Right lobe of liver (tissue), 6 donors: ENCODE measurements at regions not wholly inside any gene's neighbourhood (a gene's known extent, or its start where the extent isn't known, plus 50 kb on each side); places are given as distances from the start of the nearest gene placed in this dataset.

Source experiments
- ATAC-seq, 4 donors: fragments of 200-7000 bp; cut with Tn5 transposase; one replicate each; pipeline ENCODE4 v1.9.1; 2020; ENCODE audit warnings: mild to moderate bottlenecking in 4 of 4, moderate library complexity in 4 of 4
- DNase-seq, 3 donors: peaks; one replicate each; pipeline ENCODE4 v3.0.0-alpha.2; 2020
- H3K27ac ChIP-seq, 3 donors: fragments of 200-600 bp; one replicate each; pipeline ENCODE4 v1.8.0; 2022
- H3K27me3 ChIP-seq, 2 donors: fragments of 200-600 bp; one replicate each; pipeline ENCODE4 v1.8.0; 2022
- H3K36me3 ChIP-seq, 4 donors: fragments of 200-600 bp; sonication (generic) in 1 of 4; one replicate each; pipeline versions ENCODE4 v1.5.1 to v1.8.0; 2017 to 2022; ENCODE audit warnings: control low read depth in 1 of 4
- H3K4me1 ChIP-seq, 4 donors: fragments of 200-600 bp; sonication (generic) in 1 of 4; one replicate each; pipeline versions ENCODE4 v1.5.1 to v1.8.0; 2017 to 2022; ENCODE audit warnings: control low read depth in 1 of 4
- H3K4me3 ChIP-seq, 3 donors: fragments of 200-600 bp; one replicate each; pipeline ENCODE4 v1.8.0; 2022
- H3K9me3 ChIP-seq, 4 donors: fragments of 200-600 bp; sonication (generic) in 1 of 4; one replicate each; pipeline versions ENCODE4 v1.5.1 to v1.8.0; 2017 to 2022; ENCODE audit warnings: control low read depth in 1 of 4
- POLR2A ChIP-seq: fragments of 450-650 bp; IDR thresholded peaks from one replicate; pipeline ENCODE4 v1.6.1; 2017; ENCODE audit warnings: antibody characterized with exemption, mild to moderate bottlenecking
- WGBS: methylation state at CpG from one replicate; pipeline ENCODE4 v1.1.6; 2018; ENCODE audit warnings: low coverage, low lambda C conversion rate; ENCODE audit not compliant: insufficient coverage; ENCODE audit errors: missing lambda C conversion rate; 5-methylcytosine and 5-hydroxymethylcytosine counted together
- intact Hi-C, 2 donors: fragments of 100-400 bp; cut with DNase I; formaldehyde crosslinking; loops; one replicate each; pipeline versions ENCODE4 v1.11.2 to v1.14.1; 2022
- TF ChIP-seq, protein P1 (sequence below), 4 donors: fragments of 200-600 bp in 3 of 4; fragments of 450-650 bp in 1 of 4; IDR thresholded peaks; one replicate each; pipeline versions ENCODE4 v1.5.1 to v1.8.0; 2016 to 2022; ENCODE audit warnings: antibody characterized with exemption in 4 of 4, mild to moderate bottlenecking in 2 of 4
- donor health status: DM: no; HTN: yes; CAD: no.
- donor health status: DM: no; HTN: no; CAD: no.
- donor health status: DM: no; HTN: no; CAD: no.
- donor health status: DM: no; HTN: yes; CAD: no.
- donor health status: DM: no; HTN: yes; CAD: no.

- intact Hi-C loops: no loop called here
- Histone ChIP-seq H3K36me3 (no peaks in the 10 kb centered on the region), H3K9me3 (no peaks in the 10 kb centered on the region), H3K27ac (no peak overlapping the region), H3K27me3 (no peaks in the 10 kb centered on the region), H3K4me3 (no peak overlapping the region), H3K4me1 (no peaks in the 10 kb centered on the region)
- DNase-seq (no peak), ATAC-seq (no peak)
- WGBS: 41% methylated on average over 4 of the region's 5 CpGs
- TF ChIP-seq POLR2A: no peak
- TF ChIP-seq, protein P1, sequence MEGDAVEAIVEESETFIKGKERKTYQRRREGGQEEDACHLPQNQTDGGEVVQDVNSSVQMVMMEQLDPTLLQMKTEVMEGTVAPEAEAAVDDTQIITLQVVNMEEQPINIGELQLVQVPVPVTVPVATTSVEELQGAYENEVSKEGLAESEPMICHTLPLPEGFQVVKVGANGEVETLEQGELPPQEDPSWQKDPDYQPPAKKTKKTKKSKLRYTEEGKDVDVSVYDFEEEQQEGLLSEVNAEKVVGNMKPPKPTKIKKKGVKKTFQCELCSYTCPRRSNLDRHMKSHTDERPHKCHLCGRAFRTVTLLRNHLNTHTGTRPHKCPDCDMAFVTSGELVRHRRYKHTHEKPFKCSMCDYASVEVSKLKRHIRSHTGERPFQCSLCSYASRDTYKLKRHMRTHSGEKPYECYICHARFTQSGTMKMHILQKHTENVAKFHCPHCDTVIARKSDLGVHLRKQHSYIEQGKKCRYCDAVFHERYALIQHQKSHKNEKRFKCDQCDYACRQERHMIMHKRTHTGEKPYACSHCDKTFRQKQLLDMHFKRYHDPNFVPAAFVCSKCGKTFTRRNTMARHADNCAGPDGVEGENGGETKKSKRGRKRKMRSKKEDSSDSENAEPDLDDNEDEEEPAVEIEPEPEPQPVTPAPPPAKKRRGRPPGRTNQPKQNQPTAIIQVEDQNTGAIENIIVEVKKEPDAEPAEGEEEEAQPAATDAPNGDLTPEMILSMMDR (IDR thresholded peaks at IDR 0.05): no peak
Observed at GRCh38 chr4:54586320-54586955, 71.3 kb upstream of the KIT start.

GRCh38 chr4:54587107-54587891 lies 70.5 kb upstream of the KIT start:
- no peaks in the 10 kb centered on the region for H3K27me3 ChIP-seq
- no peaks in the 10 kb centered on the region for H3K9me3 ChIP-seq
- intact Hi-C loops: no loop called here
- TF ChIP-seq POLR2A: no peak
- TF ChIP-seq, protein P1 (IDR thresholded peaks at IDR 0.05): no peak
- H3K4me1 ChIP-seq: no peaks in the 10 kb centered on the region
- H3K36me3 ChIP-seq: no peaks in the 10 kb centered on the region
- H3K4me3 ChIP-seq: no peak overlapping the region
- DNase-seq (no peak), ATAC-seq (no peak)
- 61% methylated on average over 2 of the region's 2 CpGs for WGBS
- no peak overlapping the region for H3K27ac ChIP-seq

DNA sequence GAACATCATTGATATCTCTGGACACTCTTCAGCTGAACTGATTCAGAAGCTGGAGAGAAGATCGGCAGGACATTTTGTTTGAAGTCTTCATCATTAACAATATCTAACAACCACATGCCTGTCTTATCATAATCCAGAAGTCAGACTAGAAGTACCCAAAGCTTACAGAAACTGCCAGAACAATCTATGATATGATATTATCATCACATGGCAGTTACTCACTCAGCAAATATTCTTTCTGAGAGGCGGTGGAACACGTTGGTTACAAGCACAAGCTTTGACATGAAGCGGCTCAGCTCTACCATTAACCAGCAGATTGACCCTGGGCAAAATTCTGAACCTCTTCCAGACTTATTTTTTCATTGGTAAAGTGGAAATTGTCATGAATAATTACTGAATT lies 69.4 kb upstream of the KIT start:
- H3K4me3 ChIP-seq: no peak overlapping the region
- H3K27ac ChIP-seq: no peak overlapping the region
- intact Hi-C loops: no loop called here
- no peaks in the 10 kb centered on the region for H3K36me3 ChIP-seq
- DNase-seq: no peak
- H3K9me3 ChIP-seq: no peaks in the 10 kb centered on the region
- ATAC-seq: no peak
- H3K27me3 ChIP-seq: no peaks in the 10 kb centered on the region
- H3K4me1 ChIP-seq: no peaks in the 10 kb centered on the region
- TF ChIP-seq, protein P1 (IDR thresholded peaks at IDR 0.05): no peak
- no peak for TF ChIP-seq POLR2A
- 77% methylated on average over 4 of the region's 4 CpGs for WGBS

DNA sequence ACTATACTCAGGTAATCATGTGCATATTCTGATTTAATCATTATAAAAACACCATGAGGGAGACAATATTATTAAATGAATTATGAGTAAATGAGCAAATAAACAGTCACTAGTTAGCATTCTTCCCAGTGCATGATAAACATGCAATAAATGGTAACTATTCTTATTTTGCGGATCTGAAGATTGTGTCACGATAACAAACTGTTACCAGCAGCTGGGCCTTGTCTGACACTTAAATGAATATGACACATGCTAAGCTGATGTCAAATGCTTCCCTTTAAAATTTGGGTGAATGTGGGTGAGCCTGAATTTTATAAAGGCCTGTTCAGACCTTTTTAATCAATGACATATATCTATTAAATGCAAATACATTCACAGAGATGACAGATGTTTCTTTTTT lies 68.2 kb upstream of the KIT start:
- no peak overlapping the region for H3K4me3 ChIP-seq
- DNase-seq (no peak), ATAC-seq (no peak)
- H3K27me3 ChIP-seq: no peaks in the 10 kb centered on the region
- intact Hi-C loops: no loop called here
- no peak overlapping the region for H3K27ac ChIP-seq
- H3K9me3 ChIP-seq: no peaks in the 10 kb centered on the region
- no peak for TF ChIP-seq POLR2A
- TF ChIP-seq, protein P1 (IDR thresholded peaks at IDR 0.05): no peak
- 100% methylated on average over 2 of the region's 2 CpGs for WGBS
- no peaks in the 10 kb centered on the region for H3K36me3 ChIP-seq
- H3K4me1 ChIP-seq: no peaks in the 10 kb centered on the region
